Suprapubic skin (tissue), 4 donors: ENCODE measurements at regions not wholly inside any gene's neighbourhood (a gene's known extent, or its start where the extent isn't known, plus 50 kb on each side); places are given as distances from the start of the nearest gene placed in this dataset.

Experiments
- DNase-seq, 2 donors: peaks; one replicate each; pipeline ENCODE4 v3.0.0-alpha.2; 2019; ENCODE audit warnings: low spot score in 2 of 2
- H3K27ac ChIP-seq: fragments of 200-600 bp; sonication (generic); one replicate; pipeline ENCODE4 v1.5.1; 2019
- H3K27me3 ChIP-seq: fragments of 200-600 bp; sonication (generic); one replicate; pipeline ENCODE4 v1.5.1; 2019
- H3K36me3 ChIP-seq: fragments of 200-600 bp; sonication (generic); one replicate; pipeline ENCODE4 v1.5.1; 2019
- H3K4me1 ChIP-seq: fragments of 200-600 bp; sonication (generic); one replicate; pipeline ENCODE4 v1.5.1; 2019
- H3K4me3 ChIP-seq: fragments of 200-600 bp; sonication (generic); one replicate; pipeline ENCODE4 v1.5.1; 2019; ENCODE audit warnings: mild to moderate bottlenecking
- H3K9me3 ChIP-seq: fragments of 200-600 bp; sonication (generic); one replicate; pipeline ENCODE4 v1.5.1; 2019
- EP300 ChIP-seq: sonication (generic); formaldehyde crosslinking; IDR thresholded peaks from one replicate; pipeline ENCODE4 v1.6.1; 2017; ENCODE audit warnings: antibody characterized with exemption
- POLR2A ChIP-seq, 2 donors: fragments of 450-650 bp; IDR thresholded peaks; one replicate each; pipeline ENCODE4 v1.6.1; 2017; ENCODE audit warnings: antibody characterized with exemption in 2 of 2, mild to moderate bottlenecking in 2 of 2, moderate library complexity in 2 of 2
- POLR2AphosphoS5 ChIP-seq, 3 donors: sonication (generic); formaldehyde crosslinking; IDR thresholded peaks; one replicate each; pipeline ENCODE4 v1.6.1; 2017; ENCODE audit warnings: antibody characterized with exemption in 3 of 3
- WGBS: methylation state at CpG from one replicate; pipeline ENCODE4 v1.1.5; 2018; 5-methylcytosine and 5-hydroxymethylcytosine counted together
- TF ChIP-seq, protein P1 (sequence below), 2 donors: fragments of 200-600 bp in 1 of 2; fragments of 450-650 bp in 1 of 2; sonication (generic) in 1 of 2; IDR thresholded peaks; one replicate each; pipeline ENCODE4 v1.5.1; 2016 to 2019; ENCODE audit warnings: antibody characterized with exemption in 2 of 2, mild to moderate bottlenecking in 1 of 2, moderate library complexity in 1 of 2

- H3K36me3 ChIP-seq: no peaks in the 10 kb centered on the region
- peaks cover 17% of the 10 kb centered on the region for H3K27me3 ChIP-seq
- TF ChIP-seq, protein P1, sequence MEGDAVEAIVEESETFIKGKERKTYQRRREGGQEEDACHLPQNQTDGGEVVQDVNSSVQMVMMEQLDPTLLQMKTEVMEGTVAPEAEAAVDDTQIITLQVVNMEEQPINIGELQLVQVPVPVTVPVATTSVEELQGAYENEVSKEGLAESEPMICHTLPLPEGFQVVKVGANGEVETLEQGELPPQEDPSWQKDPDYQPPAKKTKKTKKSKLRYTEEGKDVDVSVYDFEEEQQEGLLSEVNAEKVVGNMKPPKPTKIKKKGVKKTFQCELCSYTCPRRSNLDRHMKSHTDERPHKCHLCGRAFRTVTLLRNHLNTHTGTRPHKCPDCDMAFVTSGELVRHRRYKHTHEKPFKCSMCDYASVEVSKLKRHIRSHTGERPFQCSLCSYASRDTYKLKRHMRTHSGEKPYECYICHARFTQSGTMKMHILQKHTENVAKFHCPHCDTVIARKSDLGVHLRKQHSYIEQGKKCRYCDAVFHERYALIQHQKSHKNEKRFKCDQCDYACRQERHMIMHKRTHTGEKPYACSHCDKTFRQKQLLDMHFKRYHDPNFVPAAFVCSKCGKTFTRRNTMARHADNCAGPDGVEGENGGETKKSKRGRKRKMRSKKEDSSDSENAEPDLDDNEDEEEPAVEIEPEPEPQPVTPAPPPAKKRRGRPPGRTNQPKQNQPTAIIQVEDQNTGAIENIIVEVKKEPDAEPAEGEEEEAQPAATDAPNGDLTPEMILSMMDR (IDR thresholded peaks at IDR 0.05): no peak
- no peak for TF ChIP-seq POLR2A (IDR thresholded peaks at IDR 0.05)
- TF ChIP-seq POLR2AphosphoS5 (IDR thresholded peaks at IDR 0.05): no peak
- no peak for TF ChIP-seq EP300
- H3K9me3 ChIP-seq: no peaks in the 10 kb centered on the region
- H3K4me3 ChIP-seq: no peak overlapping the region
- no peaks in the 10 kb centered on the region for H3K4me1 ChIP-seq
- 80% methylated on average over 4 of the region's 4 CpGs for WGBS
- DNase-seq: no peak
- no peak overlapping the region for H3K27ac ChIP-seq
Measured at GRCh38 chr12:107888789-107889188, 114.3 kb downstream of the ASCL4 start.

- Histone ChIP-seq H3K36me3 (no peaks in the 10 kb centered on the region), H3K9me3 (no peaks in the 10 kb centered on the region), H3K4me3 (no peak overlapping the region), H3K27ac (no peak overlapping the region), H3K27me3 (peaks cover 12% of the 10 kb centered on the region), H3K4me1 (no peaks in the 10 kb centered on the region)
- DNase-seq: no peak
- WGBS: 73% methylated on average over 3 of the region's 3 CpGs
- TF ChIP-seq POLR2AphosphoS5 (IDR thresholded peaks at IDR 0.05) (no peak), EP300 (no peak), POLR2A (IDR thresholded peaks at IDR 0.05) (no peak)
- TF ChIP-seq, protein P1 (IDR thresholded peaks at IDR 0.05): no peak
Measured at GRCh38 chr12:107891967-107892366, 117.5 kb downstream of the ASCL4 start.

GRCh38 chr12:107894589-107894988, 120.1 kb downstream of the ASCL4 start:
- Histone ChIP-seq H3K4me3 (no peak overlapping the region), H3K36me3 (no peaks in the 10 kb centered on the region), H3K27me3 (peaks cover 12% of the 10 kb centered on the region), H3K27ac (no peak overlapping the region), H3K4me1 (no peaks in the 10 kb centered on the region), H3K9me3 (no peaks in the 10 kb centered on the region)
- 54% methylated on average over 3 of the region's 3 CpGs for WGBS
- DNase-seq: no peak
- TF ChIP-seq, protein P1 (IDR thresholded peaks at IDR 0.05): no peak
- TF ChIP-seq POLR2A (IDR thresholded peaks at IDR 0.05) (no peak), POLR2AphosphoS5 (IDR thresholded peaks at IDR 0.05) (no peak), EP300 (no peak)

DNA sequence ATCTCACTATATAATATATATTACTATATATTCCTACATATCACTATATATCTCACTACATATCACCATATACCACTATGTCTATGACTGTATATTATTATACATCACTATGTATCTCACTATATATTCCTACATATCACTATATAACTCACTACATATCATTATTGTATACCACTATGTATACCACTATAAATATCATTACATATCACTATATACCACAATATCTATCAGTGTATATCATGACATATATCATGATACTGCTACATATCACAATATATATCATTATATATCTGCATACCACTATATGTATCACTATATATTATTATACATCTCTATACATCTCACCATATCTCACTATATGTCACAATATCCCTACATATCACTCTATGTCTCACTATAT, 121.5 kb downstream of the ASCL4 start:
- Histone ChIP-seq H3K27ac (no peak overlapping the region), H3K4me3 (no peak overlapping the region), H3K36me3 (no peaks in the 10 kb centered on the region), H3K27me3 (peaks cover 7% of the 10 kb centered on the region), H3K4me1 (no peaks in the 10 kb centered on the region), H3K9me3 (no peaks in the 10 kb centered on the region)
- TF ChIP-seq EP300 (no peak), POLR2A (IDR thresholded peaks at IDR 0.05) (no peak), POLR2AphosphoS5 (IDR thresholded peaks at IDR 0.05) (no peak)
- TF ChIP-seq, protein P1 (IDR thresholded peaks at IDR 0.05): no peak
- no peak for DNase-seq

GRCh38 chr12:107900588-107900987, 126.1 kb downstream of the ASCL4 start:
- Histone ChIP-seq H3K27me3 (peaks cover 10% of the 10 kb centered on the region), H3K36me3 (no peaks in the 10 kb centered on the region), H3K4me3 (no peak overlapping the region), H3K27ac (no peak overlapping the region), H3K9me3 (no peaks in the 10 kb centered on the region), H3K4me1 (peaks cover 8% of the 10 kb centered on the region)
- WGBS: 77% methylated on average over 2 of the region's 2 CpGs
- no peak for DNase-seq
- TF ChIP-seq, protein P1 (IDR thresholded peaks at IDR 0.05): no peak
- TF ChIP-seq EP300: no peak
- TF ChIP-seq POLR2AphosphoS5 (IDR thresholded peaks at IDR 0.05): no peak
- TF ChIP-seq POLR2A (IDR thresholded peaks at IDR 0.05): no peak
